Panc1 (cell line): ENCODE measurements at regions not wholly inside any gene's neighbourhood (a gene's known extent, or its start where the extent isn't known, plus 50 kb on each side); places are given as distances from the start of the nearest gene placed in this dataset.

ENCODE experiments used
- ATAC-seq: fragments of 200-7000 bp; cut with Tn5 transposase; 2 replicates; pipeline ENCODE4 v1.9.1; 2020; ENCODE audit warnings: mild to moderate bottlenecking, moderate library complexity
- BruUV-seq: library from RNA; stranded (reverse); fragments of 400-500 nt; replicated peaks from 2 replicates; lab custom pipeline; 2021; lab: Mats Ljungman, UMichigan
- CTCF ChIA-PET: fragments of 300-600 bp; sonication (Branson Sonifier 250); formaldehyde crosslinking; loops from one replicate; lab custom pipeline; 2022; ENCODE audit warnings: antibody characterized with exemption; lab: Charles Lee
- POLR2A ChIA-PET: fragments of 300-600 bp; sonication (Branson Sonifier 250); formaldehyde crosslinking; loops from one replicate; lab custom pipeline; 2022; ENCODE audit warnings: antibody characterized with exemption; lab: Charles Lee
- DNase-seq: peaks from one replicate; pipeline ENCODE4 v3.0.0-alpha.2; 2010; ENCODE audit warnings: low read depth, low spot score
- H3K27ac ChIP-seq: 2 replicates; pipeline ENCODE4 v1.5.1; 2011; ENCODE audit warnings: mild to moderate bottlenecking, low read length, inconsistent platforms
- H3K27me3 ChIP-seq: fragments of 200-500 bp; sonication (Bioruptor generic); 2 replicates; pipeline ENCODE4 v1.6.0; 2014; ENCODE audit warnings: low read length, inconsistent platforms; ENCODE audit not compliant: control insufficient read depth, insufficient read depth
- H3K36me3 ChIP-seq: fragments of 200-500 bp; sonication (Bioruptor generic); 2 replicates; pipeline ENCODE4 v1.5.1; 2014; ENCODE audit warnings: inconsistent platforms, mild to moderate bottlenecking, low read length, moderate library complexity; ENCODE audit not compliant: control insufficient read depth, insufficient read depth
- H3K4me1 ChIP-seq: 2 replicates; pipeline ENCODE4 v1.5.1; 2011; ENCODE audit warnings: inconsistent platforms, mild to moderate bottlenecking, low read length, moderate library complexity; ENCODE audit not compliant: control insufficient read depth, insufficient read depth
- H3K4me3 ChIP-seq, 2 experiments: 2 replicates each; pipeline ENCODE4 v1.5.1; 2011 to 2012; ENCODE audit warnings: low read depth in 2 of 2, low read length in 2 of 2, mild to moderate bottlenecking in 2 of 2, inconsistent platforms in 1 of 2, moderate library complexity in 1 of 2
- H3K9me3 ChIP-seq: fragments of 200-500 bp; sonication (Bioruptor generic); 2 replicates; pipeline ENCODE4 v1.5.1; 2014; ENCODE audit warnings: low read depth, mild to moderate bottlenecking, inconsistent platforms, low read length, moderate library complexity; ENCODE audit not compliant: control insufficient read depth, insufficient read depth
- POLR2AphosphoS5 ChIP-seq: IDR thresholded peaks from 2 replicates; pipeline ENCODE4 v1.6.1; 2012; ENCODE audit warnings: mild to moderate bottlenecking, low read depth, low read length, moderate library complexity
- SIN3A ChIP-seq: IDR thresholded peaks from 2 replicates; pipeline ENCODE4 v1.6.1; 2012; ENCODE audit warnings: low read depth, mild to moderate bottlenecking, low read length, moderate library complexity, borderline replicate concordance; ENCODE audit not compliant: insufficient read depth
- TCF7L2 ChIP-seq: IDR thresholded peaks from 2 replicates; pipeline ENCODE4 v1.6.1; 2011; ENCODE audit warnings: mild to moderate bottlenecking, low read depth, low read length, inconsistent platforms
- in situ Hi-C: cut with HindIII; loops from 2 replicates; pipeline ENCODE4 v1.10.0; 2016; ENCODE audit warnings: low sequenced_read_pairs, low pct_unique_long_range_greater_than_20kb
- intact Hi-C: fragments of 100-400 bp; cut with micrococcal nuclease; formaldehyde crosslinking; loops from one replicate; pipeline ENCODE4 v1.10.0; 2022; ENCODE audit not compliant: unreplicated experiment
- TF ChIP-seq, protein P1 (sequence below), 2 experiments: IDR thresholded peaks; 2 replicates each; pipeline ENCODE4 v1.6.1; 2011 to 2012; ENCODE audit warnings: low read depth in 2 of 2, control low read depth in 1 of 2, low read length in 1 of 2, mild to moderate bottlenecking in 1 of 2, moderate library complexity in 1 of 2; ENCODE audit not compliant: insufficient read depth in 1 of 2
- TF ChIP-seq, protein P2 (sequence below): fragments of 450-650 bp; IDR thresholded peaks from 2 replicates; pipeline ENCODE4 v1.5.1; 2017; ENCODE audit warnings: mild to moderate bottlenecking

DNA sequence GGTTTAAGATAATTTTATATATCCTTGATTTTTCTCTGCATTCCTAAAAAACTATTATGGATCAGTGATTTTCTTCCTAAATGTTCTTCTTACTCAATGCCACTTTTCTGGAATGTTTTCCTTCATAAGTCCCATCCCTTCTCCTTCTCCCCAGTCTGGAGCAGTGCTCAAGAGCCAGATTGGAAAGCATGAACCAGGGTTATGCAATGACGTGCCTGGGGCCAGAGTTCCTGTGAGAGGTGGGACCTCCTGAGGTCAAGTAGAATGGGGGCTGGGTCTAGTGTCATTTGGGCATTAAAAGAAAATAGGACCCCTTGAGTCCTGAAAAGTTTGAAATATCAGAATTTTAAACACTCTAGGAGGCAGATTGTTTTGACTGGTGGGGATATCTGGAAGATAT is 132.0 kb upstream of the NPY start:
- TF ChIP-seq, protein P1, sequence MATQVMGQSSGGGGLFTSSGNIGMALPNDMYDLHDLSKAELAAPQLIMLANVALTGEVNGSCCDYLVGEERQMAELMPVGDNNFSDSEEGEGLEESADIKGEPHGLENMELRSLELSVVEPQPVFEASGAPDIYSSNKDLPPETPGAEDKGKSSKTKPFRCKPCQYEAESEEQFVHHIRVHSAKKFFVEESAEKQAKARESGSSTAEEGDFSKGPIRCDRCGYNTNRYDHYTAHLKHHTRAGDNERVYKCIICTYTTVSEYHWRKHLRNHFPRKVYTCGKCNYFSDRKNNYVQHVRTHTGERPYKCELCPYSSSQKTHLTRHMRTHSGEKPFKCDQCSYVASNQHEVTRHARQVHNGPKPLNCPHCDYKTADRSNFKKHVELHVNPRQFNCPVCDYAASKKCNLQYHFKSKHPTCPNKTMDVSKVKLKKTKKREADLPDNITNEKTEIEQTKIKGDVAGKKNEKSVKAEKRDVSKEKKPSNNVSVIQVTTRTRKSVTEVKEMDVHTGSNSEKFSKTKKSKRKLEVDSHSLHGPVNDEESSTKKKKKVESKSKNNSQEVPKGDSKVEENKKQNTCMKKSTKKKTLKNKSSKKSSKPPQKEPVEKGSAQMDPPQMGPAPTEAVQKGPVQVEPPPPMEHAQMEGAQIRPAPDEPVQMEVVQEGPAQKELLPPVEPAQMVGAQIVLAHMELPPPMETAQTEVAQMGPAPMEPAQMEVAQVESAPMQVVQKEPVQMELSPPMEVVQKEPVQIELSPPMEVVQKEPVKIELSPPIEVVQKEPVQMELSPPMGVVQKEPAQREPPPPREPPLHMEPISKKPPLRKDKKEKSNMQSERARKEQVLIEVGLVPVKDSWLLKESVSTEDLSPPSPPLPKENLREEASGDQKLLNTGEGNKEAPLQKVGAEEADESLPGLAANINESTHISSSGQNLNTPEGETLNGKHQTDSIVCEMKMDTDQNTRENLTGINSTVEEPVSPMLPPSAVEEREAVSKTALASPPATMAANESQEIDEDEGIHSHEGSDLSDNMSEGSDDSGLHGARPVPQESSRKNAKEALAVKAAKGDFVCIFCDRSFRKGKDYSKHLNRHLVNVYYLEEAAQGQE (IDR thresholded peaks at IDR 0.05; ENCODE audit: insufficient read depth in 1 of 2, low read depth in 2 of 2, low read length in 1 of 2) = no peak
- TF ChIP-seq, protein P2, sequence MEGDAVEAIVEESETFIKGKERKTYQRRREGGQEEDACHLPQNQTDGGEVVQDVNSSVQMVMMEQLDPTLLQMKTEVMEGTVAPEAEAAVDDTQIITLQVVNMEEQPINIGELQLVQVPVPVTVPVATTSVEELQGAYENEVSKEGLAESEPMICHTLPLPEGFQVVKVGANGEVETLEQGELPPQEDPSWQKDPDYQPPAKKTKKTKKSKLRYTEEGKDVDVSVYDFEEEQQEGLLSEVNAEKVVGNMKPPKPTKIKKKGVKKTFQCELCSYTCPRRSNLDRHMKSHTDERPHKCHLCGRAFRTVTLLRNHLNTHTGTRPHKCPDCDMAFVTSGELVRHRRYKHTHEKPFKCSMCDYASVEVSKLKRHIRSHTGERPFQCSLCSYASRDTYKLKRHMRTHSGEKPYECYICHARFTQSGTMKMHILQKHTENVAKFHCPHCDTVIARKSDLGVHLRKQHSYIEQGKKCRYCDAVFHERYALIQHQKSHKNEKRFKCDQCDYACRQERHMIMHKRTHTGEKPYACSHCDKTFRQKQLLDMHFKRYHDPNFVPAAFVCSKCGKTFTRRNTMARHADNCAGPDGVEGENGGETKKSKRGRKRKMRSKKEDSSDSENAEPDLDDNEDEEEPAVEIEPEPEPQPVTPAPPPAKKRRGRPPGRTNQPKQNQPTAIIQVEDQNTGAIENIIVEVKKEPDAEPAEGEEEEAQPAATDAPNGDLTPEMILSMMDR = no peak
- TF ChIP-seq POLR2AphosphoS5 (no peak), SIN3A (no peak)
- no peak overlapping the region for H3K4me3 ChIP-seq
- ChIA-PET POLR2A (no interaction called here), CTCF (no interaction called here)
- H3K4me1 ChIP-seq = no peaks in the 10 kb centered on the region
- no peaks in the 10 kb centered on the region for H3K36me3 ChIP-seq
- in situ Hi-C loops (no loop called here), intact Hi-C loops (no loop called here)
- BruUV-seq = no TSS peak
- no peaks in the 10 kb centered on the region for H3K27me3 ChIP-seq
- H3K9me3 ChIP-seq = peaks cover 10% of the 10 kb centered on the region
- no peak overlapping the region for H3K27ac ChIP-seq
- DNase-seq (no peak), ATAC-seq (no peak)

DNA sequence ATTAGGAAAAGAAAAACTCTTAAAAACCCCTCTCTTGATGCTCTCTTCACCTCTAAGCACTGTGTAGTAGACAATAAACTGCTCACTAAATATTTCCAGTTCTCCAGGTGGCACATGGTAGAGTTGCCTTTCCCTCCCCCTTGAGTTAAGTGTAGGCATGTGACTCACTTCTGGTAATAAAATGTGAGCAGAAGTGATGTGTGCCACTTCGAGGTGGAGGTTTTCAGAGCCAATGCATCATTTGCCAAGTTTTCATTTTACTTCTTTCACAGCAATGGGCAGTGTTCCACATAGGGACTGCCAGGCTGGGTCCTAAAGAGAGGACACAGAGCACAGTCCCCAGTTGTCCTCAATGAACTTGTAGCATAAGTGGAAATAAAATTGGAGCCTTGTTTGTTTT is 131.6 kb upstream of the NPY start:
- TF ChIP-seq POLR2AphosphoS5 (no peak), SIN3A (no peak), TCF7L2 (no peak)
- TF ChIP-seq, protein P1 (IDR thresholded peaks at IDR 0.05; ENCODE audit: insufficient read depth in 1 of 2, low read depth in 2 of 2, low read length in 1 of 2) = no peak
- TF ChIP-seq, protein P2 = no peak
- Histone ChIP-seq H3K27ac (no peak overlapping the region), H3K36me3 (no peaks in the 10 kb centered on the region), H3K27me3 (no peaks in the 10 kb centered on the region), H3K9me3 (peaks cover 10% of the 10 kb centered on the region), H3K4me1 (no peaks in the 10 kb centered on the region), H3K4me3 (no peak overlapping the region)
- POLR2A ChIA-PET = no interaction called here
- in situ Hi-C loops = no loop called here
- DNase-seq (no peak), ATAC-seq (no peak)
- no TSS peak for BruUV-seq
- intact Hi-C loops = no loop called here
- CTCF ChIA-PET = no interaction called here
